Esophagus muscularis mucosa (tissue), 4 donors: ENCODE measurements at regions not wholly inside any gene's neighbourhood (a gene's known extent, or its start where the extent isn't known, plus 50 kb on each side); places are given as distances from the start of the nearest gene placed in this dataset.

Source experiments
- DNase-seq: peaks from one replicate; pipeline ENCODE4 v3.0.0-alpha.2; 2017; ENCODE audit errors: extremely low spot score
- H3K27ac ChIP-seq, 4 donors: fragments of 200-600 bp; sonication (generic); replicated peaks in 1 of 4; 1 replicate in 3 of 4; 2 replicates in 1 of 4; pipeline ENCODE4 v1.5.1; 2016 to 2019; ENCODE audit warnings: mild to moderate bottlenecking in 1 of 4
- H3K27me3 ChIP-seq, 4 donors: fragments of 200-600 bp; sonication (generic); one replicate each; pipeline versions ENCODE4 v1.5.1 to v1.6.0; 2016 to 2019
- H3K36me3 ChIP-seq, 4 donors: fragments of 200-600 bp; sonication (generic); one replicate each; pipeline ENCODE4 v1.5.1; 2016 to 2019
- H3K4me1 ChIP-seq, 4 donors: fragments of 200-600 bp; sonication (generic); one replicate each; pipeline ENCODE4 v1.5.1; 2016 to 2019
- H3K4me3 ChIP-seq, 4 donors: fragments of 200-600 bp; sonication (generic); 1 replicate in 2 of 4; 2 replicates in 2 of 4; pipeline ENCODE4 v1.5.1; 2016 to 2019; ENCODE audit warnings: mild to moderate bottlenecking in 4 of 4, moderate library complexity in 1 of 4
- H3K9me3 ChIP-seq, 4 donors: fragments of 200-600 bp; sonication (generic); 1 replicate in 3 of 4; 2 replicates in 1 of 4; pipeline ENCODE4 v1.5.1; 2016 to 2019
- CTCF ChIP-seq, 3 experiments: fragments of 200-600 bp in 2 of 3; fragments of 450-650 bp in 1 of 3; sonication (generic) in 2 of 3; IDR thresholded peaks; one replicate each; pipeline ENCODE4 v1.5.1; 2017 to 2019; ENCODE audit warnings: antibody characterized with exemption in 3 of 3, mild to moderate bottlenecking in 2 of 3, moderate library complexity in 1 of 3
- EP300 ChIP-seq: sonication (generic); formaldehyde crosslinking; IDR thresholded peaks from one replicate; pipeline ENCODE4 v1.6.1; 2017; ENCODE audit warnings: antibody characterized with exemption
- POLR2A ChIP-seq: fragments of 450-650 bp; IDR thresholded peaks from one replicate; pipeline ENCODE4 v1.6.1; 2017; ENCODE audit warnings: antibody characterized with exemption, moderate library complexity, mild to moderate bottlenecking, low read depth
- POLR2AphosphoS5 ChIP-seq, 2 donors: sonication (generic); formaldehyde crosslinking; IDR thresholded peaks; one replicate each; pipeline ENCODE4 v1.6.1; 2017; ENCODE audit warnings: antibody characterized with exemption in 2 of 2
- WGBS: methylation state at CpG from one replicate; pipeline ENCODE4 v1.1.5; 2018; 5-methylcytosine and 5-hydroxymethylcytosine counted together
- intact Hi-C: fragments of 100-400 bp; cut with DNase I; formaldehyde crosslinking; loops from one replicate; pipeline ENCODE4 v1.15.1; 2023

DNA sequence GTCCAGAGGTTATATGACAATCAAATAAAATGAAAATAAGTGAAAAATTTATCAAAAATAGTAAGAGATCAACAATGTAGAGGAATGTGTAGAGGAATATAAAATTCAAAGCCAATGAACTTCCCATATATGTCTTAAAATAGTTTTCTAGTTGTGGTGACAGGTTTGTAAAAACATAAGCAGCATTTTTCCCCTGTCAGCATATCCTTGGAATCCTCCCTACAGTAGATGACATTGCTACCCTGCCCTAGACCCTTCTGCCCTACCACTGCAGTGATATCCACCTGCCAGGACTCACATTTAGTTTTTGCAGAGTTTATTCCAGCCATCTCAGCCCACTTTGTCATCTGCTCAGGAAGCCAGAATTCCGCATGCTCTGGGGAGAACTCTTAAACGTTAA is 842.0 kb downstream of the RPS29 start:
- H3K27me3 ChIP-seq, result no peaks in the 10 kb centered on the region
- TF ChIP-seq EP300, result no peak
- no peak for TF ChIP-seq POLR2A
- no peak for TF ChIP-seq CTCF (IDR thresholded peaks at IDR 0.05)
- no peak for TF ChIP-seq POLR2AphosphoS5 (IDR thresholded peaks at IDR 0.05)
- peaks cover 0 to 7% (median 3%) of the 10 kb centered on the region in 4 donors for H3K4me1 ChIP-seq
- no peak for DNase-seq
- H3K36me3 ChIP-seq, result no peaks in the 10 kb centered on the region
- intact Hi-C loops, result no loop called here
- no peaks in the 10 kb centered on the region for H3K9me3 ChIP-seq
- 46% methylated on average over 2 of the region's 2 CpGs for WGBS
- no peak overlapping the region for H3K4me3 ChIP-seq
- H3K27ac ChIP-seq, result no peak overlapping the region

DNA sequence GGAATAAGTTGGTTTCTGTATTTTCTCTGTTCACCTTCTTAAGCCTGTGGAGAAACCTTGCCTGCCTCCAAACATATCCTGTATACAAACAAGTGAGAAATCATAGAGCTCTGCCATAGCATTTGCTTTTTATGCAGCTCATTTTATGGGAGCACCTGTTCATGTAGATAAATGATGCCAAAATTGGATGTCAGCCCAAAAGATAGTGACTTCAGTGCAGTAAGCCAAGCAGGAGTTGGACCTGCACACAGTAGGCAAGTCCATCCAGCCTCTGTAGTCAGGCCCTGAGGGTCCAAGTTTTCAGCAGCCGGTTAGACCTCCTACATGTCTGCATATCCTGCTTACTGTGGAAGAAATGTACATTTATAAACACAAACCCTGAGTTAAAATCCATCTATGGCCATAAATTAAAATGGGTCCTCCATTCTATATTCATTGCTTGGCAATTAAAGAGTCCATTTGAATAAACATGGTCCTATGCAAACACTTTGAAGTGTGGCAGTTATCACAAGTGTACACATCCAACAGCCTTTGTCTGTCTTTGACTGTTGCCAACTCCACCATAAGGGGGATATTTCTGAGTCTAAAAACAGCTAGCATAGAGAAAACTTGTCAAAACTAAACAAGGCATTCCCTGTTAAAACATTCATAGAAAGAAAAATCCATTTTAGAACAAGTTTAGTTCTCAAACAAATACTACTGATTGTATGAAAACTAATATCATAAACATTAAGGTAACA is 847.8 kb downstream of the RPS29 start:
- Histone ChIP-seq H3K4me1 (no peaks in the 10 kb centered on the region), H3K9me3 (no peaks in the 10 kb centered on the region), H3K36me3 (no peaks in the 10 kb centered on the region), H3K4me3 (no peak overlapping the region), H3K27me3 (no peaks in the 10 kb centered on the region), H3K27ac (no peak overlapping the region)
- no peak for TF ChIP-seq POLR2AphosphoS5 (IDR thresholded peaks at IDR 0.05)
- no peak for TF ChIP-seq POLR2A
- no peak for TF ChIP-seq CTCF (IDR thresholded peaks at IDR 0.05)
- no peak for TF ChIP-seq EP300
- intact Hi-C loops, result no loop called here
- 88% methylated on average over 1 of the region's 1 CpG for WGBS
- DNase-seq, result no peak

GRCh38 chr14:48735607-48736006 is 850.6 kb downstream of the RPS29 start:
- Histone ChIP-seq H3K27me3 (no peaks in the 10 kb centered on the region), H3K27ac (no peak overlapping the region), H3K9me3 (no peaks in the 10 kb centered on the region), H3K4me1 (no peaks in the 10 kb centered on the region), H3K36me3 (no peaks in the 10 kb centered on the region), H3K4me3 (no peak overlapping the region)
- intact Hi-C loops, result no loop called here
- no peak for DNase-seq
- TF ChIP-seq EP300 (no peak), POLR2AphosphoS5 (IDR thresholded peaks at IDR 0.05) (no peak), POLR2A (no peak), CTCF (IDR thresholded peaks at IDR 0.05) (no peak)
- WGBS, result 93% methylated on average over 3 of the region's 3 CpGs

GRCh38 chr14:48731260-48731659 is 854.9 kb downstream of the RPS29 start:
- TF ChIP-seq POLR2AphosphoS5 (IDR thresholded peaks at IDR 0.05) (no peak), CTCF (IDR thresholded peaks at IDR 0.05) (no peak)
- Histone ChIP-seq H3K4me3 (no peak overlapping the region), H3K27ac (no peak overlapping the region), H3K9me3 (no peaks in the 10 kb centered on the region), H3K36me3 (no peaks in the 10 kb centered on the region), H3K27me3 (no peaks in the 10 kb centered on the region), H3K4me1 (no peaks in the 10 kb centered on the region)
- intact Hi-C loops, result no loop called here
- 86% methylated on average over 2 of the region's 2 CpGs for WGBS
- DNase-seq, result no peak

DNA sequence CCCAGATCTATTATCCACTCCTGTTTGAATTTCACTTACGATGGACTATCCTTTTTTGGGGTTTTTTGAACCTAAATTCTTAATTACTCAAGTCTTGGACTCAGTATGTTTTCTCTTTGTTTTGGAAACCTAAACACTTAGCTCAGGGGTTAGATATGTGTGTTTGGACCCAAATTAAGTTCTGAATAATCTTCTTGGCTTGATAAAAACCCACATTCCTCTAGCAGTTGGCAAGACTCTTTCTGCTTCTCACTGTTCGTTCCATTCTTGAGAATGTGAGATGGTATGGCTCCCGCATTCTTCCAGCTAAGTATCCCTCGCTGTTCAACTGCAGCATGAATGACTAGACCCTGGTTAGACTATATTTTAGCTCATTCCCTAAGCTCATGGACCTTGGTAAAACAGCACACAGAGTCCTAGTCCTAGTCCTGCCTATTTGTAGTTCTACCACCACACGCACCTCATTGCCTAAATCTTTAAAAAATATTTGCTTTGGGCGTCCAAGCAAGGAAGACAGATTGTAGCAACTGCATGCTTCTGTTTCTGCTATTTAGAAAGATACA is 860.0 kb downstream of the RPS29 start:
- no peak overlapping the region for H3K4me3 ChIP-seq

More for the DNA sequence above, 860.0 kb downstream of the RPS29 start:
- Histone ChIP-seq H3K36me3 (no peaks in the 10 kb centered on the region), H3K27ac (no peak overlapping the region), H3K9me3 (no peaks in the 10 kb centered on the region), H3K4me1 (peaks cover 0 to 11% (median 0%) of the 10 kb centered on the region in 4 donors), H3K27me3 (no peaks in the 10 kb centered on the region)
- TF ChIP-seq CTCF (IDR thresholded peaks at IDR 0.05) (no peak), POLR2A (no peak), EP300 (no peak), POLR2AphosphoS5 (IDR thresholded peaks at IDR 0.05) (no peak)
- intact Hi-C loops, result no loop called here
- WGBS, result 85% methylated on average over 6 of the region's 6 CpGs
- no peak for DNase-seq
